Calu3 (cell line): ENCODE measurements at regions not wholly inside any gene's neighbourhood (a gene's known extent, or its start where the extent isn't known, plus 50 kb on each side); places are given as distances from the start of the nearest gene placed in this dataset.
"Not testable (repeated sequence)": the region's sequence is repeated elsewhere in the genome, so short reads cannot be mapped to it uniquely, and the experiment has no call there.

Experiments used
- BruUV-seq: library from RNA; stranded (reverse); fragments of 400-500 nt; replicated peaks from 2 replicates; lab custom pipeline; 2021; lab: Mats Ljungman, UMichigan
- CTCF ChIA-PET: fragments of 300-600 bp; sonication (Branson Sonifier 250); formaldehyde crosslinking; loops from one replicate; lab custom pipeline; 2022; ENCODE audit warnings: antibody characterized with exemption; lab: Charles Lee
- DNase-seq: peaks from one replicate; pipeline ENCODE4 v3.0.0; 2022
- H3K27ac Mint-ChIP-seq: one replicate; pipeline ENCODE4 v1.8.0; 2022; ENCODE audit warnings: mixed read lengths; ENCODE audit not compliant: unreplicated experiment
- H3K27me3 Mint-ChIP-seq: one replicate; pipeline ENCODE4 v1.8.0; 2022; ENCODE audit warnings: mixed read lengths; ENCODE audit not compliant: unreplicated experiment
- H3K36me3 Mint-ChIP-seq: one replicate; pipeline ENCODE4 v1.8.0; 2022; ENCODE audit warnings: mild to moderate bottlenecking, moderate library complexity, mixed read lengths; ENCODE audit not compliant: insufficient read depth, unreplicated experiment
- H3K4me1 Mint-ChIP-seq: one replicate; pipeline ENCODE4 v1.8.0; 2022; ENCODE audit warnings: mild to moderate bottlenecking, low read depth, mixed read lengths; ENCODE audit not compliant: unreplicated experiment
- H3K4me3 Mint-ChIP-seq: one replicate; pipeline ENCODE4 v1.8.0; 2022; ENCODE audit warnings: mild to moderate bottlenecking, low read depth, moderate library complexity, mixed read lengths; ENCODE audit not compliant: unreplicated experiment
- H3K9me3 Mint-ChIP-seq: one replicate; pipeline ENCODE4 v1.8.0; 2022; ENCODE audit warnings: low read depth, mixed read lengths; ENCODE audit not compliant: unreplicated experiment
- intact Hi-C: fragments of 100-400 bp; cut with micrococcal nuclease; formaldehyde crosslinking; loops from one replicate; pipeline ENCODE4 v1.10.0; 2022; ENCODE audit not compliant: unreplicated experiment
- TF ChIP-seq, protein P1 (sequence below): fragments of 200-600 bp; IDR thresholded peaks from one replicate; pipeline ENCODE4 v1.8.0; 2022; ENCODE audit warnings: antibody characterized with exemption; ENCODE audit not compliant: unreplicated experiment

DNA sequence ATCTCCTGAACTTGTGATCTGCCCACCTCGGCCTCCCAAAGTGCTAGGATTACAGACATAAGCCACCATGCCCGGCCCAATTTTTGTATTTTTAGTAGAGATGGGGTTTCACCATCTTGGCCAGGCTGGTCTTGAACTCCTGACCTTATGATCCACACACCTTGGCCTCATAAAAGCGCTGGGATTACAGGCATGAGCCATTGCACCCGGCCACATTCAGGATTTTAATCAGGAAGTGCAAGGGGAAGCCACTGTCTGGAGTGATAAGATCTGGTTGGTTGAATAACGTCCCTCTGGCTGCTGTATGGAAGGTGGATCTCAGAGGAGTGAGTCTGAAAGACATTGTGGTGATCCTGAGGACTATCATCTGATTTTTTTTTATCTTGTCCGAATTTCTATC lies 196.3 kb upstream of the ARL4C start:
- intact Hi-C loops, H3K36me3 Mint-ChIP-seq, H3K4me3 Mint-ChIP-seq, BruUV-seq, H3K27ac Mint-ChIP-seq, CTCF ChIA-PET, H3K27me3 Mint-ChIP-seq, DNase-seq: not testable (repeated sequence)
- H3K9me3 Mint-ChIP-seq = peaks cover 18% of the 10 kb centered on the region
- peaks cover 13% of the 10 kb centered on the region for H3K4me1 Mint-ChIP-seq

GRCh38 chr2:234691968-234692955 lies 195.4 kb upstream of the ARL4C start:
- no peaks in the 10 kb centered on the region for H3K27me3 Mint-ChIP-seq
- no peak overlapping the region for H3K4me3 Mint-ChIP-seq
- intact Hi-C loops = no loop called here
- H3K27ac Mint-ChIP-seq = no peak overlapping the region
- peaks cover 15% of the 10 kb centered on the region for H3K9me3 Mint-ChIP-seq
- TF ChIP-seq, protein P1, sequence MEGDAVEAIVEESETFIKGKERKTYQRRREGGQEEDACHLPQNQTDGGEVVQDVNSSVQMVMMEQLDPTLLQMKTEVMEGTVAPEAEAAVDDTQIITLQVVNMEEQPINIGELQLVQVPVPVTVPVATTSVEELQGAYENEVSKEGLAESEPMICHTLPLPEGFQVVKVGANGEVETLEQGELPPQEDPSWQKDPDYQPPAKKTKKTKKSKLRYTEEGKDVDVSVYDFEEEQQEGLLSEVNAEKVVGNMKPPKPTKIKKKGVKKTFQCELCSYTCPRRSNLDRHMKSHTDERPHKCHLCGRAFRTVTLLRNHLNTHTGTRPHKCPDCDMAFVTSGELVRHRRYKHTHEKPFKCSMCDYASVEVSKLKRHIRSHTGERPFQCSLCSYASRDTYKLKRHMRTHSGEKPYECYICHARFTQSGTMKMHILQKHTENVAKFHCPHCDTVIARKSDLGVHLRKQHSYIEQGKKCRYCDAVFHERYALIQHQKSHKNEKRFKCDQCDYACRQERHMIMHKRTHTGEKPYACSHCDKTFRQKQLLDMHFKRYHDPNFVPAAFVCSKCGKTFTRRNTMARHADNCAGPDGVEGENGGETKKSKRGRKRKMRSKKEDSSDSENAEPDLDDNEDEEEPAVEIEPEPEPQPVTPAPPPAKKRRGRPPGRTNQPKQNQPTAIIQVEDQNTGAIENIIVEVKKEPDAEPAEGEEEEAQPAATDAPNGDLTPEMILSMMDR = no peak
- no peaks in the 10 kb centered on the region for H3K36me3 Mint-ChIP-seq
- H3K4me1 Mint-ChIP-seq = peaks cover 13% of the 10 kb centered on the region
- no TSS peak for BruUV-seq
- no peak for DNase-seq
- CTCF ChIA-PET = no interaction called here

DNA sequence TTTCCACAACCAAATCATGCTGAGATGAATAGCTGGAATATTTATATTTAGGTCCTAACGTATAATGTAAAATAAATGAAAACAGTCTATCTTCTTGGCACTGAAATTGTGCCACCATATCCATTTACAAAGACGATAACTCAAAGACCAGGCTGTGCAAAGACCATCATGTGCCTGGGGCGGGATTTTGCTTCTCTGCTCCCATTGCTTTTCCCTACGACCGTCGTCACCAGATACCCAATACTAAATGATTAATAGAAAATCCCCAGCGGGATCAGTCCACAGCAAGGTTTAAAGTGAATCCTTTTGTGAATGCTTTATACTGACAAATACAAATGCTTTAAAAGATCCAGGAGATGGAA lies 194.3 kb upstream of the ARL4C start:
- DNase-seq = no peak
- Mint-ChIP-seq H3K27ac (no peak overlapping the region), H3K4me1 (peaks cover 19% of the 10 kb centered on the region), H3K36me3 (no peaks in the 10 kb centered on the region), H3K9me3 (peaks cover 10% of the 10 kb centered on the region), H3K4me3 (no peak overlapping the region), H3K27me3 (no peaks in the 10 kb centered on the region)
- intact Hi-C loops = no loop called here
- CTCF ChIA-PET = no interaction called here
- BruUV-seq = no TSS peak
- TF ChIP-seq, protein P1 = no peak

GRCh38 chr2:234690569-234691213 lies 193.8 kb upstream of the ARL4C start:
- no peak for DNase-seq
- Mint-ChIP-seq H3K4me3 (no peak overlapping the region), H3K4me1 (peaks cover 22% of the 10 kb centered on the region), H3K27me3 (no peaks in the 10 kb centered on the region), H3K36me3 (no peaks in the 10 kb centered on the region), H3K9me3 (peaks cover 7% of the 10 kb centered on the region), H3K27ac (no peak overlapping the region)
- TF ChIP-seq, protein P1 = no peak
- CTCF ChIA-PET = no interaction called here
- no TSS peak for BruUV-seq
- intact Hi-C loops = no loop called here
